IPS DF 6.9 (cell line): ENCODE measurements at regions not wholly inside any gene's neighbourhood (a gene's known extent, or its start where the extent isn't known, plus 50 kb on each side); places are given as distances from the start of the nearest gene placed in this dataset.
"Not testable (repeated sequence)": the region's sequence is repeated elsewhere in the genome, so short reads cannot be mapped to it uniquely, and the experiment has no call there.

Experiments used
- DNase-seq: peaks from one replicate; pipeline ENCODE4 v3.0.0-alpha.2; 2013; ENCODE audit warnings: low read depth, low spot score
- H3K27ac ChIP-seq: one replicate; pipeline ENCODE4 v1.5.1; 2013; ENCODE audit warnings: low read length, control low read depth
- H3K27me3 ChIP-seq: 2 replicates; pipeline ENCODE4 v1.6.1; 2013; ENCODE audit warnings: mild to moderate bottlenecking, low read length; ENCODE audit not compliant: control insufficient read depth, insufficient read depth
- H3K36me3 ChIP-seq: 2 replicates; pipeline ENCODE4 v1.6.1; 2013; ENCODE audit warnings: low read length; ENCODE audit not compliant: control insufficient read depth, insufficient read depth
- H3K4me1 ChIP-seq: 2 replicates; pipeline ENCODE4 v1.6.1; 2013; ENCODE audit warnings: low read length; ENCODE audit not compliant: control insufficient read depth, insufficient read depth
- H3K4me3 ChIP-seq: 2 replicates; pipeline ENCODE4 v1.5.1; 2013; ENCODE audit warnings: mild to moderate bottlenecking, low read length
- H3K9me3 ChIP-seq: 2 replicates; pipeline ENCODE4 v1.6.1; 2013; ENCODE audit warnings: low read length, inconsistent platforms; ENCODE audit not compliant: control insufficient read depth, insufficient read depth
- WGBS: extraction: QIAGEN DNeasy Blood & Tissue Kit; methylation state at CpG from one replicate; pipeline ENCODE4 v1.1.7; 2013; ENCODE audit warnings: mixed read lengths, missing lambda C conversion rate; ENCODE audit not compliant: insufficient read length, insufficient coverage; 5-methylcytosine and 5-hydroxymethylcytosine counted together

DNA sequence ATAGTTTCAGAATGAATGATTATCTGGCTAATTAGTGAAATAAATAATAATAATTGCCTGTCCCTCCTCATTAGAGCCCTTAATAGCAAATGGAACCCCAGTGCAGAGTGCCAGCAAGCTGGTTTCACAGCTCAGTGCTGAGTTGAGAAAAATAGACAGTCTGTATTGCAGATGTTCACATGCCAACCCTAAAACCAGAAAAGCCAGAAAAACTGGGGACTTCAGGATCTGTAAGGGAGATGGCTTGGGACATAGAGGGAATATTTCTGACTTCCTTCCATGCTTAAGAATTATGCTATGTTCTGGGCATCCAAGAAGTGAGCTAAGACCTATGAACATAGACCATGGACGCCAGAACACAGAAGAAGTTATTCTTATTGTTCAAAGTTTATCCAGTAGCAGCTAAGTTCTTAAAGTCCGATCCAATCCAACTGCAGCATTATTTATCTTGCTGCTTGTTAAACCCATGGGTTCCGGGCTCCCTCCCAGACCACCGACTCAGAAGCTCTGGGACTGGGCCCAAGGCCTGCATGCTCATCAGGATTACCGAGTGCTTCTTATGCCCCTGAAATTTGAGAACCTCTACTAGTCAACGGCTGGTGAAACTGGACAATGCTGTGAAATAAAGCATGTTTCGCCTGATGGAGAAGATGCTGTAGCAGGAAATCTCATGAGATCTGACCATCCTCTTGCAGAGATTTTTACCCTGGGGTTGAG, 158.3 kb downstream of the FOXB1 start:
- no peak overlapping the region for H3K4me3 ChIP-seq

DNA sequence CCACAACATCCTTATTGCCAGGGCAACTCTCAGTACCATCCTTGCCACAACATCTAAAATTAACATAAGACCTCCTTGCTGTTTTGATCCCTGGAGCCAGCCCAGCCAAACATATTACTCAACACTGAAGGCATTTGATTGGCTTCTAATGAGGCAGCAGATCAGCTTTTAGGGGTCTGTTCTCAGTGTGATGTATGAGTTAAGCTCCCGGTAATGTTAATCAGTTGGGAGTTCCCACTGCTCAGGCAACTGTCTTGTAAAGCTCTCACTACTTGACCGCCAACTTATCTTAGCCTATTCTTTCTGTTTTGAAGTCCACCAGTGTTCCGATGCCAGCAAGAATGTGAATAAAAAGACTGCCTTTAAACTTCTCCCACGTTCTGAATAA, 158.9 kb downstream of the FOXB1 start:
- WGBS: no CpG with 5 or more reads among the region's 4 CpGs
- Histone ChIP-seq H3K27ac (no peak overlapping the region), H3K4me1 (no peaks in the 10 kb centered on the region), H3K9me3 (no peaks in the 10 kb centered on the region), H3K4me3 (no peak overlapping the region), H3K36me3 (no peaks in the 10 kb centered on the region), H3K27me3 (no peaks in the 10 kb centered on the region)
- DNase-seq: no peak

More for the DNA sequence above, 158.3 kb downstream of the FOXB1 start:
- no peaks in the 10 kb centered on the region for H3K36me3 ChIP-seq
- no peaks in the 10 kb centered on the region for H3K4me1 ChIP-seq
- no peaks in the 10 kb centered on the region for H3K27me3 ChIP-seq
- no peak for DNase-seq
- no peak overlapping the region for H3K27ac ChIP-seq
- WGBS: no CpG with 5 or more reads among the region's 7 CpGs
- no peaks in the 10 kb centered on the region for H3K9me3 ChIP-seq

DNA sequence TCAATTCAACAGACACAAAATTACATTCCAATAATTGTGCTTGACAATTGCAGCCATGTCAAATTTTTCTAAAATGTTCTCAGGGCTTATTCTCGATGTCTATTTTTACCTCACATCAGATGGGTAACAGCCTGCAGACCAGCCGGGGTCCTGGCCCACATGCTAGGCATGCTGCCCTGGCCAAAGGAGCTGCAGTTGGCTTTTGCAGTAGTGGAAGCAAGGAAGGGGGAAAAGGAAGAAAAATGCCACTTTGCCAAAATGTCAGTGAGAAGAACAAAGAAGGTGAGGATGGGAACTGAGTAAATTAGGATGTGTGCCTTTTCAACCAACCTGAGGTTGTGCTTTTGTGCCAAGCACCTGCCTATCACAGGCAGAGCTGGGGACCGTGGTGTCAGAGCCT, 161.0 kb downstream of the FOXB1 start:
- Histone ChIP-seq H3K4me1 (no peaks in the 10 kb centered on the region), H3K9me3 (no peaks in the 10 kb centered on the region), H3K27ac (no peak overlapping the region), H3K4me3 (no peak overlapping the region), H3K27me3 (no peaks in the 10 kb centered on the region), H3K36me3 (no peaks in the 10 kb centered on the region)
- WGBS: no CpG with 5 or more reads among the region's 3 CpGs
- DNase-seq: no peak

DNA sequence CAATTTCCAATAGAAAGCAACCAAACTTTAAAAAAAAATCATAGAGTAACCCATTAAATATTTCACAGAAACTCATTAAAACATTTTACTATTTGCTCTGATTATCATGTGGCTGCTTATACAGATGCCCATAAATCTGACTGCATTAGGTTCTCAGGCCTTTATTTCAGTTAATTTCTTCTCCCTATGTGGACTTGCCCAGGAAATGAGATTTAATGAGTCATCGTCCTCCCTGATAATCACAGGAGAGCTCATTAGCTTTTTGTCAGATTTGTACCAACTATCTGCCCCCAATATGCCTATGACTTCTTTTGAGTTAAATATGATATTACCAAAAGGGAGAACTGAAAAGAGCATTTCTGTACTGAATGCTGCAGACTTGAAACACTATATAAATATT, 168.0 kb downstream of the FOXB1 start:
- Histone ChIP-seq H3K27me3 (no peaks in the 10 kb centered on the region), H3K4me1 (no peaks in the 10 kb centered on the region), H3K4me3 (no peak overlapping the region), H3K9me3 (no peaks in the 10 kb centered on the region), H3K36me3 (no peaks in the 10 kb centered on the region), H3K27ac (no peak overlapping the region)
- DNase-seq: no peak
- no CpG with 5 or more reads among the region's 1 CpG for WGBS

DNA sequence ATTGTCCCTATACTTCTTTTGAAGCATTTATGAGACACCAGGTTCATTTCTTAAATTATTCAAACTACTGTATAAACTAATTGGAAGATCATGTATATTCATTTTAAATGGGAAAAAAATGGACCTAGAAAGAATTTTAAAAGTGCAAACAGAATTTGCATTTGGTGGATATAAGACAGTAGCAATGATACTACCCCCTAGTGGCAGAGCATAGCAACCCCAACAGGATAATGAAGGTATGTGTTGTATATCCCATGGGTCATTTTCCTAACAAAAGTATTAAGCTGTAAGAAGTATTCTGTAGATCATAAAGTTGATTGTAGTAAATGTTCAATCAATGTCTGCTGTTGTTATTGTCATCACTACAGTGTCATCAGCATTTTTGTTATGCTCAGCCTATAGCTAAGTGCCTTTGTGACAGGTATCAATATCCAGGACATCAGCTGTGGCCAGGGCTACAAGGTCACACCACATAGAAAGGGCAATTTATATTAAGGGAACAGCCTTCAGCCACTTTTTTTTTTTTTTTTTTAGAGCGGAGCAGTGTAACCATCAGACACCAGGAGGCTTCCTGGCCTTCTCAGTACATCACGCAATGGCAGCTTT, 175.8 kb downstream of the FOXB1 start:
- no peaks in the 10 kb centered on the region for H3K36me3 ChIP-seq
- no peaks in the 10 kb centered on the region for H3K9me3 ChIP-seq
- no peak overlapping the region for H3K4me3 ChIP-seq
- DNase-seq: peak; percentile 27
- WGBS: no CpG with 5 or more reads among the region's 2 CpGs
- no peaks in the 10 kb centered on the region for H3K4me1 ChIP-seq
- H3K27ac ChIP-seq: no peak overlapping the region
- no peaks in the 10 kb centered on the region for H3K27me3 ChIP-seq

DNA sequence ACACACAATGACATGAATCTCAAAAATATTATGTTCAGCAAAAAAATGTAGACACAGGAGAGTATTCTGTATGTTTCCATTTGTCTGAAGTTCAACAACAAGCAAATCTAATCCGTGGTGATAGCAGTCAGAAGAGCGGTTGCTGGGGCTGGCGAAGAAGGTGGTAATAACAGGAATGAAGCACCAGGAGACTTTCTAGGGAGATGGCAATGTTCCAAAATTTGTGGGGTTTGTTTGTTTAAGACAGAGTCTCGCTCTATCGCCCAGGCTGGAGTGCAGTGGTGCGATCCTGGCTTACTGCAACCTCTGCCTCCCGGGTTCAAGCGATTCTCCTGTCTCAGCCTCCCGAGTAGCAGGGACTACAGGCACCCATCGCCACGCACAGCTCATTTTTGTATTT, 177.8 kb downstream of the FOXB1 start:
- H3K4me1 ChIP-seq, H3K36me3 ChIP-seq, DNase-seq, H3K27me3 ChIP-seq, H3K9me3 ChIP-seq, H3K27ac ChIP-seq, H3K4me3 ChIP-seq: not testable (repeated sequence)
- WGBS: no CpG with 5 or more reads among the region's 11 CpGs

DNA sequence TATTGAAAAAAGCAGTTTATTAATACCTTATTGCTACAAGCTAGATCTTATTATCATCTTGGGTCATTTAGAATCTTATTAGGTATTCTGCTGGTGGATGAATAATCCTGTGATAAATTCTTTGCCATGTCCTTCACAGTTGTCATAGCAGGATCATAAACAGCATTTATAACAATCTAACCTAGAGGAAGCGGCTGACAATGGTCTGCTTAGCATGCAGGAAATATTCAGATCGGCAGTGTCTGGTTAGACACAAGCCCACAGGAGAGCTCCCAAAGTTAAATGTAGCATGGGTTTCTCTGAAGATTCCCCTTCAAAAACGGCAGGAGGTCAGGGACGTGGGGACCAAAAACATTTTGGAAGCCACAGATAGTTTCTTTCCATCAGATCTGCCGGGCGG, 179.3 kb downstream of the FOXB1 start:
- DNase-seq: no peak
- Histone ChIP-seq H3K36me3 (no peaks in the 10 kb centered on the region), H3K4me1 (no peaks in the 10 kb centered on the region), H3K9me3 (no peaks in the 10 kb centered on the region), H3K27ac (no peak overlapping the region), H3K4me3 (no peak overlapping the region), H3K27me3 (no peaks in the 10 kb centered on the region)
- WGBS: no CpG with 5 or more reads among the region's 6 CpGs

DNA sequence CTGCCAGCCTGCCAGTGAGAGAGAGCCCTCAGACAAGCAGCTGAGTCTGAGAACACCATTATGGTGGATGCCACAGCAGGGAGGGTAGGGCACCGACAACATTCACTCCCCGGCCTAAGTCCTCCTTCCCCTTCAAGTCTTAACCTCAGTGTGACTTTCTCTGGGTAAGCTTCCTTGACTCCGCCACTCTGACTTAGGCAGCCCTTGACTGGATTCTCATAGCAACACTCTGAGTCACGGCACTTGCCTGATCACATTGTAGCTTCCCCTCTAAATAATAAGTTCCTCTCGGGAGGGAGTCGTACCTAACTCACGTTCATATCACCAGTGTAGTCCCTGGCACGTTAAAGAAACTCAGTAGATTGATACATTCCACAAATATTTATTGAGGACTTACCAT, 180.5 kb downstream of the FOXB1 start:
- Histone ChIP-seq H3K9me3 (no peaks in the 10 kb centered on the region), H3K27ac (no peak overlapping the region), H3K4me1 (no peaks in the 10 kb centered on the region), H3K4me3 (no peak overlapping the region), H3K36me3 (no peaks in the 10 kb centered on the region), H3K27me3 (no peaks in the 10 kb centered on the region)
- no peak for DNase-seq
- no CpG with 5 or more reads among the region's 8 CpGs for WGBS

DNA sequence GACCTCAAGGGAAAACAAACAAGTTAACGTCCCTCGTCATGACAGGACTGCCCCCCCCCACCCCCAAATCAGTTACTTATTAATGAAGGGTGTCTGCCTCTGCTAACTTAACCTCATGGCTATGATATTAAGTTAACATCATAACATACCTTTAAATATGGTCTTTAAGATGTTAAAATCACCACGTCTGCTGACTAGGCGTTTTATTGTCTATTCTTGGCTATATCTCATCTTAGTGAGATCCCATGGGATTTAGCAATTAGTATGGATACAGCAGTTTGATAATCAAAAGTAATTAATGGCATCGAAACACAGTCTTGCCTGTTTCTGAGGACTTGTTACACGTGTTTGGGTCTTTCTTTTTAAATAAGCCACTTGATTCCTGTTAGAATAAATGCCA, 186.9 kb downstream of the FOXB1 start:
- no peak for DNase-seq
- Histone ChIP-seq H3K4me3 (no peak overlapping the region), H3K27ac (no peak overlapping the region), H3K27me3 (no peaks in the 10 kb centered on the region), H3K36me3 (no peaks in the 10 kb centered on the region), H3K4me1 (no peaks in the 10 kb centered on the region), H3K9me3 (no peaks in the 10 kb centered on the region)
- WGBS: no CpG with 5 or more reads among the region's 6 CpGs

DNA sequence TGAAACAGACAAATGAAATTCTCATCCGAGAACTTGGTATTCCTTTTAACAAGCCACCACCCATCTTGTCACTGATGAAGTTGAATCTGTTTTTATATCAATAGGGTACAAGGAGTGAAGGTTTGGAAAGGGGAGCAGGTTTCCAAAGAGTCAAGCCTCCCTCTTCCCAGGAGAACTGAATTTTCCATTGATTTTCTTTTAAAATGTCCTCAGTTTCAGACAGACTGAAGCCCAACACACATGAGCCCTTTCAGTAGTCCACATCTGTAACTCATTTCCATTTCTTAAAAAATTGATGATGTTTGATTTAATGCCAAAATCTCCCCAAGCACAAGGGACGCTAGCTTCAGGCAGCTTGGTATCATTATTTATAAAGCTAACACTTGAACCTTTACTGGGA, 187.7 kb downstream of the FOXB1 start:
- no CpG with 5 or more reads among the region's 2 CpGs for WGBS
- Histone ChIP-seq H3K36me3 (no peaks in the 10 kb centered on the region), H3K4me1 (no peaks in the 10 kb centered on the region), H3K4me3 (no peak overlapping the region), H3K27me3 (no peaks in the 10 kb centered on the region), H3K27ac (no peak overlapping the region), H3K9me3 (no peaks in the 10 kb centered on the region)
- no peak for DNase-seq

DNA sequence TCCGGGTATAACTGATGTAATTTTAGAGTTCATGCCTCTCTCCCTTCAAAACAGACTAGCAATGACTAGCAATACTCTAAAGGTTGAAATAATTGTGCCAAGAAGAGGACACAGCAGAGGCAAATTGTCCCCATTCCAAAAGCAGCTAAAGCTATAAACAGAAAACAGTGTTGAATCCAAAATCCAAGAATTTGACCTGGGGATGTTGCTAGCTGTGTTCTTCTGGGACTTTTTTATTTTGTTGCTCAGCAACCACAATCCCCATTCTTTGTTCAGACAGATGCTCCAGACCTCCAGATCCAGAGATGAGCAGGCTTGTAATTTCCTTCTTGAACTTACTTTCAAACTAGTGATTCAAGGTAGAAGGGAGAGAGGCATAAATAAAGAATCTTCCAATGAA, 191.5 kb downstream of the FOXB1 start:
- no peak for DNase-seq
- Histone ChIP-seq H3K27me3 (no peaks in the 10 kb centered on the region), H3K27ac (no peak overlapping the region), H3K4me3 (no peak overlapping the region), H3K36me3 (no peaks in the 10 kb centered on the region), H3K4me1 (no peaks in the 10 kb centered on the region), H3K9me3 (no peaks in the 10 kb centered on the region)
- WGBS: 100% methylated on average over 1 of the region's 1 CpG
